Right renal pelvis (tissue), 4 donors: ENCODE measurements at regions not wholly inside any gene's neighbourhood (a gene's known extent, or its start where the extent isn't known, plus 50 kb on each side); places are given as distances from the start of the nearest gene placed in this dataset.
"Not testable (repeated sequence)": the region's sequence is repeated elsewhere in the genome, so short reads cannot be mapped to it uniquely, and the experiment has no call there.

Experiments
- DNase-seq, 4 donors: peaks; one replicate each; pipeline ENCODE4 v3.0.0-alpha.2; 2013; ENCODE audit warnings: low read depth in 4 of 4, low spot score in 3 of 4, missing footprints in 1 of 4

GRCh38 chr4:30868111-30868895 lies 148.1 kb downstream of the PCDH7 start:
- peak in 2 of 4 donors; percentile 8 to 37 for DNase-seq

- not testable (repeated sequence) for DNase-seq
These were observed 149.2 kb downstream of the PCDH7 start for GRCh38 chr4:30869387-30869786.

- DNase-seq: no peak
These were observed 150.3 kb downstream of the PCDH7 start for GRCh38 chr4:30870513-30870912.

GRCh38 chr4:30875658-30876269 lies 155.6 kb downstream of the PCDH7 start:
- DNase-seq: no peak

GRCh38 chr4:30879855-30880598 lies 159.9 kb downstream of the PCDH7 start:
- no peak for DNase-seq

- no peak for DNase-seq
These were observed 161.8 kb downstream of the PCDH7 start for GRCh38 chr4:30881985-30882384.

- no peak for DNase-seq
These were observed 162.3 kb downstream of the PCDH7 start for GRCh38 chr4:30882443-30882842.

- DNase-seq: no peak
These were observed 163.0 kb downstream of the PCDH7 start for GRCh38 chr4:30882995-30883675.

GRCh38 chr4:30901461-30902451 lies 181.6 kb downstream of the PCDH7 start:
- DNase-seq: no peak

GRCh38 chr4:30903502-30904214 lies 183.5 kb downstream of the PCDH7 start:
- no peak for DNase-seq

- DNase-seq: no peak
These were observed 184.0 kb downstream of the PCDH7 start for GRCh38 chr4:30904215-30904555.

- no peak for DNase-seq
These were observed 184.4 kb downstream of the PCDH7 start for GRCh38 chr4:30904588-30904987.

- no peak for DNase-seq
These were observed 192.0 kb downstream of the PCDH7 start for GRCh38 chr4:30912098-30912714.

GRCh38 chr4:30916337-30917274 lies 196.4 kb downstream of the PCDH7 start:
- no peak for DNase-seq

GRCh38 chr4:30917946-30918345 lies 197.8 kb downstream of the PCDH7 start:
- DNase-seq: no peak

GRCh38 chr4:30919458-30919857 lies 199.3 kb downstream of the PCDH7 start:
- DNase-seq: no peak

GRCh38 chr4:30920043-30920442 lies 199.9 kb downstream of the PCDH7 start:
- no peak for DNase-seq

GRCh38 chr4:30922625-30923024 lies 202.5 kb downstream of the PCDH7 start:
- DNase-seq: no peak
